H9 (cell line): ENCODE measurements at regions not wholly inside any gene's neighbourhood (a gene's known extent, or its start where the extent isn't known, plus 50 kb on each side); places are given as distances from the start of the nearest gene placed in this dataset.

Experiments
- DNase-seq: peaks from one replicate; pipeline ENCODE4 v3.0.0-alpha.2; 2017
- H2AFZ ChIP-seq: one replicate; pipeline ENCODE4 v1.6.1; 2013; ENCODE audit warnings: mild to moderate bottlenecking, low read length, control low read depth, moderate library complexity
- H2AK5ac ChIP-seq: 2 replicates; pipeline ENCODE4 v1.6.1; 2013; ENCODE audit warnings: low read length, control low read depth, mixed read lengths; ENCODE audit not compliant: insufficient read length
- H2BK120ac ChIP-seq: one replicate; pipeline ENCODE4 v1.6.1; 2013; ENCODE audit warnings: low read depth, mild to moderate bottlenecking, low read length, control low read depth, inconsistent platforms; ENCODE audit not compliant: poor library complexity, severe bottlenecking
- H2BK12ac ChIP-seq: 2 replicates; pipeline ENCODE4 v1.6.1; 2013; ENCODE audit warnings: low read length, control low read depth, mixed read lengths, low read depth; ENCODE audit not compliant: insufficient read length
- H2BK15ac ChIP-seq: 2 replicates; pipeline ENCODE4 v1.6.1; 2013; ENCODE audit warnings: low read depth, low read length, control low read depth
- H2BK20ac ChIP-seq: one replicate; pipeline ENCODE4 v1.6.1; 2013; ENCODE audit warnings: low read depth, mild to moderate bottlenecking, low read length, control low read depth, inconsistent platforms; ENCODE audit not compliant: poor library complexity, severe bottlenecking
- H2BK5ac ChIP-seq: 2 replicates; pipeline ENCODE4 v1.6.1; 2013; ENCODE audit warnings: low read length, control low read depth, mixed read lengths; ENCODE audit not compliant: insufficient read length
- H3K14ac ChIP-seq: 2 replicates; pipeline ENCODE4 v1.6.1; 2013; ENCODE audit warnings: low read length, control low read depth; ENCODE audit not compliant: insufficient read depth
- H3K18ac ChIP-seq: 2 replicates; pipeline ENCODE4 v1.6.1; 2013; ENCODE audit warnings: low read depth, mild to moderate bottlenecking, mixed read lengths, low read length, control low read depth; ENCODE audit not compliant: insufficient read length
- H3K23ac ChIP-seq: 2 replicates; pipeline ENCODE4 v1.6.1; 2013; ENCODE audit warnings: low read length, control low read depth, mixed read lengths, low read depth; ENCODE audit not compliant: insufficient read length
- H3K23me2 ChIP-seq: 2 replicates; pipeline ENCODE4 v1.6.1; 2013; ENCODE audit warnings: low read depth, mild to moderate bottlenecking, mixed read lengths, low read length, control low read depth; ENCODE audit not compliant: insufficient read length, poor library complexity, severe bottlenecking
- H3K27ac ChIP-seq: 2 replicates; pipeline ENCODE4 v1.5.1; 2013; ENCODE audit warnings: low read length, control low read depth, mixed read lengths, low read depth; ENCODE audit not compliant: insufficient read length
- H3K27me3 ChIP-seq: 2 replicates; pipeline ENCODE4 v1.6.1; 2013; ENCODE audit warnings: low read length, control low read depth, inconsistent platforms; ENCODE audit not compliant: insufficient read depth
- H3K4ac ChIP-seq: 2 replicates; pipeline ENCODE4 v1.6.1; 2013; ENCODE audit warnings: low read depth, mild to moderate bottlenecking, control low read depth, inconsistent platforms, low read length, moderate library complexity
- H3K4me1 ChIP-seq: 2 replicates; pipeline ENCODE4 v1.6.1; 2013; ENCODE audit warnings: low read length, control low read depth, inconsistent platforms; ENCODE audit not compliant: insufficient read depth
- H3K4me2 ChIP-seq: 2 replicates; pipeline ENCODE4 v1.6.1; 2013; ENCODE audit warnings: low read length, control low read depth, mixed read lengths; ENCODE audit not compliant: insufficient read length, insufficient read depth
- H3K56ac ChIP-seq: 2 replicates; pipeline ENCODE4 v1.6.1; 2013; ENCODE audit warnings: low read depth, mild to moderate bottlenecking, mixed read lengths, low read length, control low read depth; ENCODE audit not compliant: insufficient read length
- H3K79me1 ChIP-seq: 2 replicates; pipeline ENCODE4 v1.6.1; 2013; ENCODE audit warnings: low read depth, mild to moderate bottlenecking, moderate library complexity, low read length, control low read depth, inconsistent platforms; ENCODE audit not compliant: insufficient read depth, poor library complexity, severe bottlenecking
- H3K79me2 ChIP-seq: 2 replicates; pipeline ENCODE4 v1.6.1; 2013; ENCODE audit warnings: low read length, control low read depth, inconsistent platforms; ENCODE audit not compliant: insufficient read depth
- H3K9ac ChIP-seq: 2 replicates; pipeline ENCODE4 v1.6.1; 2013; ENCODE audit warnings: low read length, control low read depth, mixed read lengths; ENCODE audit not compliant: insufficient read length; ENCODE audit errors: extremely low read depth
- H3K9me3 ChIP-seq: one replicate; pipeline ENCODE4 v1.6.1; 2013; ENCODE audit warnings: low read depth, low read length, inconsistent platforms; ENCODE audit not compliant: control insufficient read depth
- H3T11ph ChIP-seq: one replicate; pipeline ENCODE4 v1.6.1; 2013; ENCODE audit warnings: mild to moderate bottlenecking, low read length, control low read depth, inconsistent platforms
- H4K20me1 ChIP-seq: one replicate; pipeline ENCODE4 v1.6.1; 2013; ENCODE audit not compliant: control insufficient read depth, insufficient read length, insufficient read depth
- H4K5ac ChIP-seq: 2 replicates; pipeline ENCODE4 v1.6.1; 2013; ENCODE audit warnings: low read depth, mild to moderate bottlenecking, mixed read lengths, low read length, control low read depth; ENCODE audit not compliant: insufficient read length
- H4K8ac ChIP-seq: replicated peaks from 2 replicates; pipeline ENCODE4 v1.6.1; 2013; ENCODE audit warnings: low read length, control low read depth, mixed read lengths, low read depth; ENCODE audit not compliant: insufficient read length
- H4K91ac ChIP-seq: 2 replicates; pipeline ENCODE4 v1.6.1; 2013; ENCODE audit warnings: low read depth, mild to moderate bottlenecking, moderate library complexity, mixed read lengths, low read length, control low read depth; ENCODE audit not compliant: insufficient read length
- H3K27ac Mint-ChIP-seq, 3 experiments: 2 replicates in 2 of 3; 3 replicates in 1 of 3; pipeline ENCODE4 v1.8.0; 2020 to 2021; ENCODE audit warnings: mixed read lengths in 3 of 3, mild to moderate bottlenecking in 1 of 3, moderate library complexity in 1 of 3
- H3K27me3 Mint-ChIP-seq: 2 replicates; pipeline ENCODE4 v1.8.0; 2021; ENCODE audit warnings: low read depth, mild to moderate bottlenecking, moderate library complexity, mixed read lengths
- H3K36me3 Mint-ChIP-seq, 3 experiments: 2 replicates in 2 of 3; 3 replicates in 1 of 3; pipeline ENCODE4 v1.8.0; 2020 to 2021; ENCODE audit warnings: low read depth in 3 of 3, mixed read lengths in 3 of 3; ENCODE audit not compliant: insufficient read depth in 1 of 3
- H3K4me1 Mint-ChIP-seq, 2 experiments: 2 replicates each; pipeline ENCODE4 v1.8.0; 2020; ENCODE audit warnings: mixed read lengths in 2 of 2
- H3K4me3 Mint-ChIP-seq, 2 experiments: 2 replicates in 1 of 2; 3 replicates in 1 of 2; pipeline ENCODE4 v1.8.0; 2020 to 2021; ENCODE audit warnings: mild to moderate bottlenecking in 2 of 2, mixed read lengths in 2 of 2, moderate library complexity in 1 of 2
- H3K9me3 Mint-ChIP-seq, 2 experiments: 2 replicates in 1 of 2; 3 replicates in 1 of 2; pipeline ENCODE4 v1.8.0; 2020; ENCODE audit warnings: mild to moderate bottlenecking in 2 of 2, mixed read lengths in 2 of 2, moderate library complexity in 1 of 2
- WGBS: extraction: QIAGEN DNeasy Blood & Tissue Kit; methylation state at CpG from one replicate; pipeline ENCODE4 v1.1.7; 2013; ENCODE audit warnings: missing lambda C conversion rate, low lambda C conversion rate, mixed read lengths; ENCODE audit not compliant: insufficient read length; ENCODE audit errors: extremely low coverage; 5-methylcytosine and 5-hydroxymethylcytosine counted together
- TF ChIP-seq, protein P1 (sequence below): fragments of 200-600 bp; sonication (generic); conservative IDR thresholded peaks from 3 replicates; pipeline ENCODE4 v1.8.0; 2021; ENCODE audit warnings: antibody characterized with exemption, mild to moderate bottlenecking

DNA sequence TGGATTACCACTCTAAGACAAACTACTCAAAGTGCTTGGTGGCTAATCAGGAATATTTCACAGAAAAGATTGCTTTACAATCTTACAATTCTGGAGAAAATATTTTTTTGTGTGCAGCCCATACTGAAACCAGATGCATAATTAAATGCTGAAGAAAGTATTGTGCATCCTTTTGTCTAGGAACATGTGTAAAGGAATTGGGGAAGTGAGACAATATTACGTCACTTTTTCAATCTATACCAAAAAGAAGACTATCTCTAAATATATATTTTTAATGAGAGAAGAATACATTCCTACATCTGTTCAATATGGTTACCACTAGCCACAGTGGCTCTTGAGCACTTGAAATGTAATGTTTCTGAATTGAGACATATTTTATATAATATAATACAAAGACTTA, 992.5 kb upstream of the ADGRB3 start:
- H3K9me3 Mint-ChIP-seq = no peaks in the 10 kb centered on the region
- H3K4me1 Mint-ChIP-seq = no peaks in the 10 kb centered on the region

More for the DNA sequence above, 992.5 kb upstream of the ADGRB3 start:
- Histone ChIP-seq H4K5ac (no peak overlapping the region), H3K27me3 (no peaks in the 10 kb centered on the region), H4K91ac (no peak overlapping the region), H2BK15ac (no peak overlapping the region), H2AFZ (no peak overlapping the region), H3K56ac (no peak overlapping the region), H2BK20ac (no peak overlapping the region), H3K4me2 (no peak overlapping the region), H3K18ac (no peak overlapping the region), H2AK5ac (no peak overlapping the region), H3K4me1 (no peaks in the 10 kb centered on the region), H2BK12ac (no peak overlapping the region), H3K9me3 (no peaks in the 10 kb centered on the region), H3K14ac (no peak overlapping the region), H2BK5ac (no peak overlapping the region), H3K23ac (no peak overlapping the region), H3K9ac (no peak overlapping the region), H3T11ph (no peak overlapping the region), H4K8ac (no peak overlapping the region), H3K27ac (no peak overlapping the region), H2BK120ac (no peak overlapping the region), H3K23me2 (no peaks in the 10 kb centered on the region), H3K79me2 (no peaks in the 10 kb centered on the region), H3K4ac (no peak overlapping the region), H4K20me1 (no peaks in the 10 kb centered on the region), H3K79me1 (no peaks in the 10 kb centered on the region)
- no peak overlapping the region for H3K27ac Mint-ChIP-seq
- WGBS = no CpG with 5 or more reads among the region's 1 CpG
- no peak overlapping the region for H3K4me3 Mint-ChIP-seq
- TF ChIP-seq, protein P1, sequence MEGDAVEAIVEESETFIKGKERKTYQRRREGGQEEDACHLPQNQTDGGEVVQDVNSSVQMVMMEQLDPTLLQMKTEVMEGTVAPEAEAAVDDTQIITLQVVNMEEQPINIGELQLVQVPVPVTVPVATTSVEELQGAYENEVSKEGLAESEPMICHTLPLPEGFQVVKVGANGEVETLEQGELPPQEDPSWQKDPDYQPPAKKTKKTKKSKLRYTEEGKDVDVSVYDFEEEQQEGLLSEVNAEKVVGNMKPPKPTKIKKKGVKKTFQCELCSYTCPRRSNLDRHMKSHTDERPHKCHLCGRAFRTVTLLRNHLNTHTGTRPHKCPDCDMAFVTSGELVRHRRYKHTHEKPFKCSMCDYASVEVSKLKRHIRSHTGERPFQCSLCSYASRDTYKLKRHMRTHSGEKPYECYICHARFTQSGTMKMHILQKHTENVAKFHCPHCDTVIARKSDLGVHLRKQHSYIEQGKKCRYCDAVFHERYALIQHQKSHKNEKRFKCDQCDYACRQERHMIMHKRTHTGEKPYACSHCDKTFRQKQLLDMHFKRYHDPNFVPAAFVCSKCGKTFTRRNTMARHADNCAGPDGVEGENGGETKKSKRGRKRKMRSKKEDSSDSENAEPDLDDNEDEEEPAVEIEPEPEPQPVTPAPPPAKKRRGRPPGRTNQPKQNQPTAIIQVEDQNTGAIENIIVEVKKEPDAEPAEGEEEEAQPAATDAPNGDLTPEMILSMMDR = no peak
- no peaks in the 10 kb centered on the region for H3K27me3 Mint-ChIP-seq
- no peak for DNase-seq
- no peaks in the 10 kb centered on the region for H3K36me3 Mint-ChIP-seq
